Neural cell (in vitro differentiated cells): ENCODE measurements at regions not wholly inside any gene's neighbourhood (a gene's known extent, or its start where the extent isn't known, plus 50 kb on each side); places are given as distances from the start of the nearest gene placed in this dataset.

ENCODE experiments used
- H2AFZ ChIP-seq: fragments of 200-600, 300-800 bp; sonication (generic), shearing (Covaris generic); 2 replicates; pipeline ENCODE4 v1.6.0; 2014; ENCODE audit warnings: low read depth, mild to moderate bottlenecking, antibody characterized with exemption, low read length, moderate library complexity
- H3F3A ChIP-seq: fragments of 200-600 bp; shearing (Covaris generic); 2 replicates; pipeline ENCODE4 v1.6.1; 2016; ENCODE audit warnings: mild to moderate bottlenecking, moderate library complexity, mixed read lengths, antibody characterized with exemption, low read length; ENCODE audit not compliant: insufficient read depth, poor library complexity, severe bottlenecking
- H3K27ac ChIP-seq: fragments of 200-600, 300-800 bp; sonication (generic), shearing (Covaris generic); 2 replicates; pipeline ENCODE4 v1.5.1; 2014; ENCODE audit warnings: mild to moderate bottlenecking, low read length, moderate library complexity
- H3K27me3 ChIP-seq: fragments of 300-800, 200-600 bp; sonication (generic), shearing (Covaris generic); 2 replicates; pipeline ENCODE4 v1.6.0; 2014; ENCODE audit warnings: mild to moderate bottlenecking, low read depth, low read length, moderate library complexity; ENCODE audit not compliant: insufficient read depth
- H3K36me3 ChIP-seq: fragments of 300-800, 200-600 bp; sonication (generic), shearing (Covaris generic); 2 replicates; pipeline ENCODE4 v1.5.1; 2014; ENCODE audit warnings: mild to moderate bottlenecking, antibody characterized with exemption, low read length, moderate library complexity; ENCODE audit not compliant: insufficient read depth
- H3K4me2 ChIP-seq: fragments of 300-800, 200-600 bp; sonication (generic), shearing (Covaris generic); 2 replicates; pipeline ENCODE4 v1.6.0; 2014; ENCODE audit warnings: mild to moderate bottlenecking, low read length
- H3K4me3 ChIP-seq: fragments of 300-800, 200-600 bp; sonication (generic), shearing (Covaris generic); 2 replicates; pipeline ENCODE4 v1.5.1; 2014; ENCODE audit warnings: mild to moderate bottlenecking, low read length, moderate library complexity
- H3K79me2 ChIP-seq: fragments of 200-600 bp; shearing (Covaris generic); replicated peaks from 2 replicates; pipeline ENCODE4 v1.6.0; 2014; ENCODE audit warnings: mild to moderate bottlenecking, low read length, moderate library complexity; ENCODE audit not compliant: insufficient read depth
- H3K9ac ChIP-seq: fragments of 300-800, 200-600 bp; sonication (generic), shearing (Covaris generic); 2 replicates; pipeline ENCODE4 v1.6.1; 2016; ENCODE audit warnings: mild to moderate bottlenecking, low read length, mixed read lengths
- H3K9me2 ChIP-seq: fragments of 200-600 bp; shearing (Covaris generic); 2 replicates; pipeline ENCODE4 v1.6.1; 2016; ENCODE audit warnings: mild to moderate bottlenecking, low read length, mixed read lengths; ENCODE audit not compliant: insufficient read depth
- H3K9me3 ChIP-seq: fragments of 200-600, 300-800 bp; sonication (generic), shearing (Covaris generic); 2 replicates; pipeline ENCODE4 v1.6.1; 2016; ENCODE audit warnings: mild to moderate bottlenecking, mixed run types, low read length, moderate library complexity, mixed read lengths
- H4K20me1 ChIP-seq: fragments of 200-600 bp; shearing (Covaris generic); 2 replicates; pipeline ENCODE4 v1.6.1; 2016; ENCODE audit warnings: mild to moderate bottlenecking, mixed run types; ENCODE audit not compliant: insufficient read depth
- EP300 ChIP-seq: fragments of 450-650 bp; conservative IDR thresholded peaks from 2 replicates; pipeline ENCODE4 v1.6.1; 2014; ENCODE audit warnings: antibody characterized with exemption, mild to moderate bottlenecking, moderate library complexity; ENCODE audit not compliant: poor library complexity, severe bottlenecking
- EZH2 ChIP-seq: fragments of 200-600, 300-800 bp; shearing (Covaris generic), sonication (generic); IDR thresholded peaks from 2 replicates; pipeline ENCODE4 v1.6.1; 2014; ENCODE audit warnings: antibody characterized with exemption, low read length, borderline replicate concordance, mild to moderate bottlenecking; ENCODE audit not compliant: insufficient read depth, poor library complexity, severe bottlenecking
- MXI1 ChIP-seq: fragments of 450-650 bp; conservative IDR thresholded peaks from 2 replicates; pipeline ENCODE4 v1.6.1; 2014; ENCODE audit warnings: antibody characterized with exemption, mild to moderate bottlenecking; ENCODE audit not compliant: poor library complexity, severe bottlenecking
- POLR2AphosphoS5 ChIP-seq: IDR thresholded peaks from 2 replicates; pipeline ENCODE4 v1.6.1; 2012
- RAD21 ChIP-seq: fragments of 450-650 bp; conservative IDR thresholded peaks from 2 replicates; pipeline ENCODE4 v1.6.1; 2014; ENCODE audit warnings: antibody characterized with exemption, mild to moderate bottlenecking, moderate library complexity
- SMC3 ChIP-seq: fragments of 450-650 bp; conservative IDR thresholded peaks from 2 replicates; pipeline ENCODE4 v1.6.1; 2014; ENCODE audit warnings: antibody characterized with exemption, mild to moderate bottlenecking, moderate library complexity; ENCODE audit not compliant: poor library complexity
- TAF1 ChIP-seq: IDR thresholded peaks from 2 replicates; pipeline ENCODE4 v1.6.1; 2012; ENCODE audit warnings: low read depth
- TF ChIP-seq, protein P1 (sequence below): fragments of 450-650 bp; IDR thresholded peaks from 2 replicates; pipeline ENCODE4 v1.5.1; 2014; ENCODE audit warnings: antibody characterized with exemption, mild to moderate bottlenecking, moderate library complexity; ENCODE audit not compliant: poor library complexity, severe bottlenecking
- TF ChIP-seq, protein P2 (sequence below): IDR thresholded peaks from 2 replicates; pipeline ENCODE4 v1.6.1; 2012; ENCODE audit warnings: borderline replicate concordance

DNA sequence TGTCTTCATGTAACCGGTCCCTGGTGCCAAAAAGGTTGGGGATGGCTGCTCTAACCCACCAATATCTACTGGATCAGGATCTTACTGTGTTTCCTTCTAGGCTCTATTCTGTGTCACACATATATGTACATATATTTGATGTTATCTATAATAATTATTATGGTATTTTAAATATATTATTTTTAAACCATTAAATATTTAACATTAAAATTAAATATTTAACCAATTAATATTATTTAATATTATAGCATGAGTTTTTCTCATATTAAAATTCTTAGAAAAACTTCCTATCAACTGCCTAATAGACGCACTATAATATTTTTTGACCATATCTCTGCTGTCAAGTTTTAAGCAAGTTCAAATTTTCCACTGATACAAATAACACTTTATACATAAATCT lies 196.9 kb upstream of the PLET1 start:
- Histone ChIP-seq H3K79me2 (no peaks in the 10 kb centered on the region), H4K20me1 (no peaks in the 10 kb centered on the region), H3K9ac (no peak overlapping the region), H3K4me2 (no peak overlapping the region), H2AFZ (no peak overlapping the region), H3K27me3 (no peaks in the 10 kb centered on the region), H3K9me2 (no peaks in the 10 kb centered on the region), H3K4me3 (no peak overlapping the region), H3F3A (no peaks in the 10 kb centered on the region), H3K27ac (no peak overlapping the region), H3K9me3 (no peaks in the 10 kb centered on the region), H3K36me3 (no peaks in the 10 kb centered on the region)
- no peak for TF ChIP-seq EZH2
- TF ChIP-seq, protein P1, sequence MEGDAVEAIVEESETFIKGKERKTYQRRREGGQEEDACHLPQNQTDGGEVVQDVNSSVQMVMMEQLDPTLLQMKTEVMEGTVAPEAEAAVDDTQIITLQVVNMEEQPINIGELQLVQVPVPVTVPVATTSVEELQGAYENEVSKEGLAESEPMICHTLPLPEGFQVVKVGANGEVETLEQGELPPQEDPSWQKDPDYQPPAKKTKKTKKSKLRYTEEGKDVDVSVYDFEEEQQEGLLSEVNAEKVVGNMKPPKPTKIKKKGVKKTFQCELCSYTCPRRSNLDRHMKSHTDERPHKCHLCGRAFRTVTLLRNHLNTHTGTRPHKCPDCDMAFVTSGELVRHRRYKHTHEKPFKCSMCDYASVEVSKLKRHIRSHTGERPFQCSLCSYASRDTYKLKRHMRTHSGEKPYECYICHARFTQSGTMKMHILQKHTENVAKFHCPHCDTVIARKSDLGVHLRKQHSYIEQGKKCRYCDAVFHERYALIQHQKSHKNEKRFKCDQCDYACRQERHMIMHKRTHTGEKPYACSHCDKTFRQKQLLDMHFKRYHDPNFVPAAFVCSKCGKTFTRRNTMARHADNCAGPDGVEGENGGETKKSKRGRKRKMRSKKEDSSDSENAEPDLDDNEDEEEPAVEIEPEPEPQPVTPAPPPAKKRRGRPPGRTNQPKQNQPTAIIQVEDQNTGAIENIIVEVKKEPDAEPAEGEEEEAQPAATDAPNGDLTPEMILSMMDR, result no peak
- TF ChIP-seq EP300, result no peak
- TF ChIP-seq SMC3, result no peak
- no peak for TF ChIP-seq MXI1

DNA sequence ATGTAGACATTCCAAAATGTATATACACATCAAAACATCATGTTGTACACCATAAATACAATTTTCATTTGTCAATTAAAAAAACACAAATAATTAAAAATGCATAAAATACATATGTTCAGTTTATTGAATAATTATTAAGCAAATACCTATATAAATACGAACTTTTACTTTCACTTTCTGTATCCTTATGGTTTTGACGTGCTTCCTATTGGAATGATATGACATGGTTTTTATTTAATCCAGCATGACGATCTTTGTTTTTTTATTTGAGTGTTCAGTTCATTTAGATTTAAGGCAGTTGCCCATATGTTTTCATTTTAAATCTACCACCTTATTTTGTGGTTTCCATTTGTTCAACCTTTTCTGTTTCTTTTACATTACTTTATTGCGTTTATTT lies 198.3 kb upstream of the PLET1 start:
- TF ChIP-seq SMC3, result no peak
- TF ChIP-seq POLR2AphosphoS5, result no peak
- TF ChIP-seq EZH2, result no peak
- TF ChIP-seq MXI1, result no peak
- TF ChIP-seq TAF1, result no peak
- no peak for TF ChIP-seq RAD21
- TF ChIP-seq, protein P1, result no peak
- no peak for TF ChIP-seq EP300
- no peak overlapping the region for H2AFZ ChIP-seq

DNA sequence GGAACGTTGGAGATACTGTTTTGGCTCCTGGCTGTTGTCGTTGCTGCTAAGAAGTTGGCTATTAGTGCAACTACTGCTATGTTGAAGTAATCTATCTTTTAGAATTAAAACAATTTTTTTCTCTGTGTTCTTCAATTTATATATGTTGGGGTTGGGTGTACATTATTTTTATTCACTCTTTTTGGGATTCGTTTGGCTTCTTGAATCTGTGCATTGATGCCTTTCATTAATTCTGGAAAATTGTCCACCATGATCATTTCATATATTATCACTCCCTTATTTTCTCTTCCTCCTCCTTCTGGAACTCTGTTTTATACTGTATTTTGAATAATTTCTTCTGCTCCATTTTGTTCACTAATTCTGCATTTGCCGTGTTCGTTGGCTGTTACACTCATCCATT lies 199.5 kb upstream of the PLET1 start:
- no peaks in the 10 kb centered on the region for H3K27me3 ChIP-seq
- no peaks in the 10 kb centered on the region for H3K9me3 ChIP-seq
- no peaks in the 10 kb centered on the region for H3K36me3 ChIP-seq
- H4K20me1 ChIP-seq, result no peaks in the 10 kb centered on the region
- no peak overlapping the region for H3K4me2 ChIP-seq
- H3F3A ChIP-seq, result no peaks in the 10 kb centered on the region
- H3K4me3 ChIP-seq, result no peak overlapping the region
- H3K79me2 ChIP-seq, result no peaks in the 10 kb centered on the region
- H3K9ac ChIP-seq, result no peak overlapping the region
- H3K9me2 ChIP-seq, result no peaks in the 10 kb centered on the region
- H2AFZ ChIP-seq, result no peak overlapping the region
- TF ChIP-seq EP300 (no peak), POLR2AphosphoS5 (no peak), EZH2 (no peak), RAD21 (no peak), MXI1 (no peak), TAF1 (no peak), SMC3 (no peak)
- TF ChIP-seq, protein P2, sequence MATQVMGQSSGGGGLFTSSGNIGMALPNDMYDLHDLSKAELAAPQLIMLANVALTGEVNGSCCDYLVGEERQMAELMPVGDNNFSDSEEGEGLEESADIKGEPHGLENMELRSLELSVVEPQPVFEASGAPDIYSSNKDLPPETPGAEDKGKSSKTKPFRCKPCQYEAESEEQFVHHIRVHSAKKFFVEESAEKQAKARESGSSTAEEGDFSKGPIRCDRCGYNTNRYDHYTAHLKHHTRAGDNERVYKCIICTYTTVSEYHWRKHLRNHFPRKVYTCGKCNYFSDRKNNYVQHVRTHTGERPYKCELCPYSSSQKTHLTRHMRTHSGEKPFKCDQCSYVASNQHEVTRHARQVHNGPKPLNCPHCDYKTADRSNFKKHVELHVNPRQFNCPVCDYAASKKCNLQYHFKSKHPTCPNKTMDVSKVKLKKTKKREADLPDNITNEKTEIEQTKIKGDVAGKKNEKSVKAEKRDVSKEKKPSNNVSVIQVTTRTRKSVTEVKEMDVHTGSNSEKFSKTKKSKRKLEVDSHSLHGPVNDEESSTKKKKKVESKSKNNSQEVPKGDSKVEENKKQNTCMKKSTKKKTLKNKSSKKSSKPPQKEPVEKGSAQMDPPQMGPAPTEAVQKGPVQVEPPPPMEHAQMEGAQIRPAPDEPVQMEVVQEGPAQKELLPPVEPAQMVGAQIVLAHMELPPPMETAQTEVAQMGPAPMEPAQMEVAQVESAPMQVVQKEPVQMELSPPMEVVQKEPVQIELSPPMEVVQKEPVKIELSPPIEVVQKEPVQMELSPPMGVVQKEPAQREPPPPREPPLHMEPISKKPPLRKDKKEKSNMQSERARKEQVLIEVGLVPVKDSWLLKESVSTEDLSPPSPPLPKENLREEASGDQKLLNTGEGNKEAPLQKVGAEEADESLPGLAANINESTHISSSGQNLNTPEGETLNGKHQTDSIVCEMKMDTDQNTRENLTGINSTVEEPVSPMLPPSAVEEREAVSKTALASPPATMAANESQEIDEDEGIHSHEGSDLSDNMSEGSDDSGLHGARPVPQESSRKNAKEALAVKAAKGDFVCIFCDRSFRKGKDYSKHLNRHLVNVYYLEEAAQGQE, result no peak
- TF ChIP-seq, protein P1, result no peak
- H3K27ac ChIP-seq, result no peak overlapping the region

More for the DNA sequence above, 198.3 kb upstream of the PLET1 start:
- Histone ChIP-seq H3K9me3 (no peaks in the 10 kb centered on the region), H3K9me2 (no peaks in the 10 kb centered on the region), H3K4me3 (no peak overlapping the region), H4K20me1 (no peaks in the 10 kb centered on the region), H3K9ac (no peak overlapping the region), H3F3A (no peaks in the 10 kb centered on the region), H3K27ac (no peak overlapping the region), H3K4me2 (no peak overlapping the region), H3K27me3 (no peaks in the 10 kb centered on the region), H3K36me3 (no peaks in the 10 kb centered on the region), H3K79me2 (no peaks in the 10 kb centered on the region)
